ENCODE measurements at regions not wholly inside any gene's neighbourhood (a gene's known extent, or its start where the extent isn't known, plus 50 kb on each side); places are given as distances from the start of the nearest gene placed in this dataset.

DNA sequence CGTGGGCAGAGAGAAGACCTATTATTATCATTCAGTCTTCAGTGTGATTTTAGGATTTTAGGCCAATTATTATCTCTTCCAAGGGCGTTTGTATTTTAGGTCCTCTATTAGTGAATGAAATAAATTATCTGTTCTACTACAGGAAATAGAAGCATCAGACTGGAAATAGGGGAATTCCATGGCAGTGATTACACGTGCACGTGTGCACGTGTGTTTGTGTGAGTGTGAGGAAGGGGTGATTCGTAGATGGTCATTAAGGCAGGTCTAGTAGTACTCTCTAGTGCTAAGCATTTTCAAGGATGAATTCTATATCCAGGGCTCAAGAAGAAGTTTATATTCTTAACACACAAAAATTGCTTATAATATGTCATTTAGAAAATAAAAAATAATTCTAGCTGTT is 623.2 kb downstream of the GATA3 start:
- no peak for TF ChIP-seq POLR2AphosphoS5 (IDR thresholded peaks at IDR 0.05; ENCODE audit: low read depth, low read length)
- no peak for TF ChIP-seq POLR2A (IDR thresholded peaks at IDR 0.05; ENCODE audit: low read depth, low read length)
